HuH-7 (cell line): ENCODE measurements at regions not wholly inside any gene's neighbourhood (a gene's known extent, or its start where the extent isn't known, plus 50 kb on each side); places are given as distances from the start of the nearest gene placed in this dataset.
"Not testable (repeated sequence)": the region's sequence is repeated elsewhere in the genome, so short reads cannot be mapped to it uniquely, and the experiment has no call there.

ENCODE experiments used
- DNase-seq: peaks from one replicate; pipeline ENCODE4 v3.0.0; 2011; ENCODE audit warnings: low spot score

GRCh38 chr13:74730556-74731331 is 596.5 kb upstream of the KLF12 start:
- no peak for DNase-seq

DNA sequence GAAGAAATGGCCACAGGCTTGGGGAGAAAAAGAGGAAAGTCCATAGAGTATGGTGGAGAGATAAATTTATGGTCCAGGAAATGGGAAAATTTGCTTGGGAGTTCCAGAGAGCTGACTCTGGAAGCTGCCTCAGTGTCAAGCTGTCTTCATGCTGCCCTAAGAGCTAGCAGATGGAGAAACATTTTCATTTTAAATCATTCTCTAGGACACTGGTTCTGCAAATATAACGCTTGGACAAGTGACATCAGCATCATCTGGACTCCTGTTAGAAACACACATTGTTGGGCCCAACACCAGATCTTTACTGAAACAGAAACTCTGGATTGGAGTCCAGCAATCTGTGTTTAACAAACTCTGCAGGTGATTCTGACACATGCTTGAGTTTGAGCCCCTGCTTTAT is 592.0 kb upstream of the KLF12 start:
- no peak for DNase-seq

GRCh38 chr13:74718232-74718842 is 584.1 kb upstream of the KLF12 start:
- not testable (repeated sequence) for DNase-seq

GRCh38 chr13:74715718-74716117 is 581.5 kb upstream of the KLF12 start:
- DNase-seq, result no peak

DNA sequence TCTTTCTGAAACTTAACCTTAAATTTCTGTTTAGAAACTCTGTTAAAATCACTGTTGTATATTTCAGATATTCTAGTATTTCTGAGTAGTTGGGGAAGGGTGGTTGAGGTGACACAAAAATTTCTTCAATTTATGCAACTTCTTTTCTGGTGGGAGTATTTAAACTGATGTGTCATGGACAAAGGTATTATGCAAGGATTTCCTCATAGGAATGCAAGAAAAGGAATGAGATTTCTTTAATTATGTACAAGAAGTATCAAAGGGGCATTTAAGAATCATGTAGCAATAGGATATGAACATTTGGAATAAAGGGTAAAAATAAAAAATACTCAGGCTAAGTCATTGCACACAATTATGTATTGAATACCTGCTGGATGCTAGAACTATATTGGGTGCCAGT is 575.8 kb upstream of the KLF12 start:
- no peak for DNase-seq

GRCh38 chr13:74709226-74709625 is 575.0 kb upstream of the KLF12 start:
- no peak for DNase-seq

DNA sequence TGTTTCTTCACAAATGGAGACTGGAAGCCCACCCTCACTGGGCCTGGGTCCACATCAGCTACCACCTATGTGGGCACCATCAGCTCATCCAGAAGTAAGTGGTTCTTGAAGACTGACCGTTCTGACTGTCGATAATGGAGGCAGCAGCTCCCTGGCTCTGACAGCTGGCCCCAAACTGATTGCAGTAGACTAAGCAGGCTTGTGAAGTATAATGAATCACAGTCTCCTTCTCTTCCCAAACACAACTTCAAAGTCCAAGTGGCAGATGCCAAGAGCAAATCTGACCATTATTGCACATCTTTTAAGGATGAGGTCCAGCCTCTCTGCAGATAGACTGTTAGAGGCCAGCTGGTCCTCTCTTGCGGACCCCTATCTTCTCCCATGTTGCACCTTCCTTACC is 574.4 kb upstream of the KLF12 start:
- DNase-seq, result no peak

- DNase-seq, result no peak
These were observed 573.1 kb upstream of the KLF12 start for GRCh38 chr13:74707291-74707690.

DNA sequence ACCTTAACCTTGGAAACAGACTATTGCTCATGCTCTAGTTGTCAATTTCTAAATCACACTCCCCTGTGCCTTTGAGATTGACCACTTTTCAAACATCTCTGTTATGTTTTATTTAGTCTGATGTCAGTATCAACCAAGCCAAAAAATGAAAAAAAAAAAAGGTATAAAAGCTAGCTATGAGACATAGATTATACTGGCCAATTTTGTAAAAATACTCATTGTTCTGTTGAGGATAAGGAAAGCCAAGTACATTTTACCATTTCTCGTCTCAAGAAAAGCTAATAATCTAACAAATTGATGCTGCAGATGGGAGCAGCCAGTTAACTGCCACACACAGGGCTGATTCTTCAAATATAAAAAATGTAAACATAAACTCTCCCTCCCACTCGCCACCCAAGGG is 572.6 kb upstream of the KLF12 start:
- no peak for DNase-seq

DNA sequence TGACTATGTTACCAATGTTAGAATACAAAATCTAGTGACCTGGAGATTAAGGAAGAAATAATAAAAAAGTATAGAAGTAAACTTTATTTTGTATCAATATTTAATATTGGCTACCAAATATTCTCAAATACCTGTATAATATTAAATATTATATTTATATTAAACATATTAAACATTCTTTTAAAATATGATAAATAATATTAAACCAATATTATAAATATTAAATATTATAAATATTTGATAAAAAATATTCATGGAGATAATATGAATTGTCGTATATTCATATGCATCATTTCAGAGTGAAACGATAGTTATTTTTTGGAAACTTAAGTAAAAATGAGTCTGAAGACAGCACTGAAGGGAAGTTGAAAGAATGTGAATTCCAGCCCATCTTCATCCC is 571.2 kb upstream of the KLF12 start:
- DNase-seq, result no peak

- DNase-seq, result no peak
These were observed 569.7 kb upstream of the KLF12 start for GRCh38 chr13:74703855-74704387.

DNA sequence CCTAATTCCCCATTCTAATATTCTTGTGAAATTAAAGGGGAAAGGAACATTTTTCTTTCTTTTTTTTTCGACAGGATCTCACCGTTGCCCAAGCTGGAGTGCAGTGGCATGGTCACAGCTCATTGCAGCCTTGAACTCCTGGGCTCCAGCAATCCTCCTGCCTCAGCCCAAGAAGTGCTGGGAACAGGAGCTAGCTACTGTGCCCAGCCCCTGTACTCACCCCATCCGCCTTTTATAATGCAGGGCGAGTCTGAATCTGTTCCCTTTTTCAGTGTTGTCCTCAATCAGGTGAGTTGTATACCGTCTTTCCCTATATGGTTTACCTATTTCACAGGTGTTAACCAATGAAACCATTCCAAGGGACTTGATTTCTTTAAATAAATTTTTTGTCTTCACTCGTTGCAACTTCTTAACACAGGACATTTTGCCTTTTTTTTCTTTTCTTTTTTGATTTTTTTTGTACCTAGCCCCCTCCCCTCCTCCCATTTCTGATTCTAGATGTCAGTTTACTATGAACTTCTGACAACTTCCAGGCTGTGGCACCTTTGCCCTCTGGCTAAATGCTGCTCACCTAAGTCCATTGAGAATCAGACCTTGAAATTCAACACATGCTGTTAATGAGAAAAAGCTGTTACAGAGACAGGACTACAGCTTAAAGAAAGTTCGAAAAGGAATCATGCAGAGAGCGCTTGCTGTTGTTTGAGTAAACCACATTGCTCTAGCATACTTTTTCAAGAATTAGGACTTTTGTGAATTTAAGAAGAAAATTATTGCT is 562.1 kb upstream of the KLF12 start:
- no peak for DNase-seq

GRCh38 chr13:74695021-74695800 is 561.0 kb upstream of the KLF12 start:
- no peak for DNase-seq

DNA sequence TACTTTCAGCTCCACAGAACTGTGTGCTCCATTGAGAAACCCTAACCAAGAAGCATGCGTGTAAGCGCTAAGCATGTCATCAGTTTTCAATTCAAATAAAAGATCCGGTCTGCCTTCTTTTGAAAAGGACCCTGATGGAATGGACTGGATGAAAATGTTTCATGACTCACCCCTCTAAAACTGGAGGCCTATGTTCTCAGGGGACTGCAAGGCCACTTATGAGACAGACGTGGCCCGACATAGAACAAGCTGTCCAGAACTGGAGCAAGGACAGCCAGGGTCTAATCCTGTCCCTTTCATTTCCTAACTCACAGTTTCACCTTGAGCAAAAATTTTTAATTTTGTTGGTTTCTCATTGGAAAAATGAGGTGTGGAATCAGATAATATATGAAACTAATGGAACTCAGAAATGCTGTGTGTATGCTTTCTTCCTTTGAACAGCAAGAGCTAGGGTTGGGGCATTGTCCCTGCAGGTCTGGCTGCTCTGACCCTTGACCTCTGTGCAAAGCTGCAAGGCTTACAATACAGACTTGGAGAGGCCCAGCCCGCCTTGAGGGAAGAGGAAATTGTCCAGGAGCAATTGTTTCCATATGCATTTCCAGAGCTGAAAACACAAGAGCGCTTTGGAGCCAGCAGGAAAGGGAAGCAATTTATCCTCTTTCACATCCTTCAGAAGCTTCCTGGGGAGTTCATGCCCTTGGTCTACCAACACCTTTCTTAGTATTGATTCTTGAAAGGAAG is 553.4 kb upstream of the KLF12 start:
- DNase-seq, result no peak

GRCh38 chr13:74683411-74683810 is 549.2 kb upstream of the KLF12 start:
- DNase-seq, result no peak

- DNase-seq, result no peak
These were observed 548.5 kb upstream of the KLF12 start for GRCh38 chr13:74682746-74683145.

GRCh38 chr13:74681891-74682290 is 547.7 kb upstream of the KLF12 start:
- no peak for DNase-seq

GRCh38 chr13:74678308-74678965 is 544.2 kb upstream of the KLF12 start:
- DNase-seq, result no peak

- DNase-seq, result no peak
These were observed 541.8 kb upstream of the KLF12 start for GRCh38 chr13:74675972-74676371.

GRCh38 chr13:74675182-74675581 is 541.0 kb upstream of the KLF12 start:
- no peak for DNase-seq

DNA sequence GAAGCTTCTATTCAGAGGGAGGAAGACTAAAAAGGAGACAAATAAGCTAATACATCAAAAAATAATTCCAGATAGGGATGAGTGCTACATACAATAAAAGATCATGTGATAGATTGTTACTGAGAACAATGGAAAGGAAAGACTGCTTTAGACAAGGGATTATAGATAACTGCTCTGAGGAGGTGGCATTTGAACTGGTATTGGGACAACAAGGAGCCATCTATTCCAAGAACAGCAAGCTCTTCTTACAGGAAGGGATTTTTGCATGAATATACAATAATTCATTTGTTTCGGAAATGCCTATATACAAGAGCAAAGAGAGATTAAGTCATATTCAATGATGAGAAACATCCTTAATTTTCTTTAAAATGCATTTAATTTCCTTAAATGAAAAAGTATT is 540.5 kb upstream of the KLF12 start:
- no peak for DNase-seq
